ENCODE measurements at regions not wholly inside any gene's neighbourhood (a gene's known extent, or its start where the extent isn't known, plus 50 kb on each side); places are given as distances from the start of the nearest gene placed in this dataset.

DNA sequence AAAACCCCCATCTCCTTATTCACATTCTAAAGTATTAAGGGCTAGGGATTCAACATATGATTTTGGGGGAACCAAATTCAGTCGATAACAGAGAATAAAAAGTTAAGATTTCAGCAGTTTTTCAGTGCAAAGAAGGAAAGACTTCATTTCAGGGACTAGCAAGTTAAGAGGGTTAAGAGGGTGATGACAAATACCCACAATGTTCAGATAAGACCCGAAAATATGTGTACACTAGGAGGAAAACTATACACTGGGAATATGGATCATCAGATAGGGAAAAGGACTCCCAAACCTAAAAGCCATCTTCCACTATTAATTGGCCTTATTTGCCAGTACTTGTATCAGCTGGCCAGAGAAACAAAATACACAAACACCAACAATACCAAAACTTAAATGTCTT lies 824.2 kb downstream of the SLC16A7 start (continued):
- no peak for TF ChIP-seq CEBPB (IDR thresholded peaks at IDR 0.05; ENCODE audit: low read depth, low read length)
- TF ChIP-seq, protein P1, sequence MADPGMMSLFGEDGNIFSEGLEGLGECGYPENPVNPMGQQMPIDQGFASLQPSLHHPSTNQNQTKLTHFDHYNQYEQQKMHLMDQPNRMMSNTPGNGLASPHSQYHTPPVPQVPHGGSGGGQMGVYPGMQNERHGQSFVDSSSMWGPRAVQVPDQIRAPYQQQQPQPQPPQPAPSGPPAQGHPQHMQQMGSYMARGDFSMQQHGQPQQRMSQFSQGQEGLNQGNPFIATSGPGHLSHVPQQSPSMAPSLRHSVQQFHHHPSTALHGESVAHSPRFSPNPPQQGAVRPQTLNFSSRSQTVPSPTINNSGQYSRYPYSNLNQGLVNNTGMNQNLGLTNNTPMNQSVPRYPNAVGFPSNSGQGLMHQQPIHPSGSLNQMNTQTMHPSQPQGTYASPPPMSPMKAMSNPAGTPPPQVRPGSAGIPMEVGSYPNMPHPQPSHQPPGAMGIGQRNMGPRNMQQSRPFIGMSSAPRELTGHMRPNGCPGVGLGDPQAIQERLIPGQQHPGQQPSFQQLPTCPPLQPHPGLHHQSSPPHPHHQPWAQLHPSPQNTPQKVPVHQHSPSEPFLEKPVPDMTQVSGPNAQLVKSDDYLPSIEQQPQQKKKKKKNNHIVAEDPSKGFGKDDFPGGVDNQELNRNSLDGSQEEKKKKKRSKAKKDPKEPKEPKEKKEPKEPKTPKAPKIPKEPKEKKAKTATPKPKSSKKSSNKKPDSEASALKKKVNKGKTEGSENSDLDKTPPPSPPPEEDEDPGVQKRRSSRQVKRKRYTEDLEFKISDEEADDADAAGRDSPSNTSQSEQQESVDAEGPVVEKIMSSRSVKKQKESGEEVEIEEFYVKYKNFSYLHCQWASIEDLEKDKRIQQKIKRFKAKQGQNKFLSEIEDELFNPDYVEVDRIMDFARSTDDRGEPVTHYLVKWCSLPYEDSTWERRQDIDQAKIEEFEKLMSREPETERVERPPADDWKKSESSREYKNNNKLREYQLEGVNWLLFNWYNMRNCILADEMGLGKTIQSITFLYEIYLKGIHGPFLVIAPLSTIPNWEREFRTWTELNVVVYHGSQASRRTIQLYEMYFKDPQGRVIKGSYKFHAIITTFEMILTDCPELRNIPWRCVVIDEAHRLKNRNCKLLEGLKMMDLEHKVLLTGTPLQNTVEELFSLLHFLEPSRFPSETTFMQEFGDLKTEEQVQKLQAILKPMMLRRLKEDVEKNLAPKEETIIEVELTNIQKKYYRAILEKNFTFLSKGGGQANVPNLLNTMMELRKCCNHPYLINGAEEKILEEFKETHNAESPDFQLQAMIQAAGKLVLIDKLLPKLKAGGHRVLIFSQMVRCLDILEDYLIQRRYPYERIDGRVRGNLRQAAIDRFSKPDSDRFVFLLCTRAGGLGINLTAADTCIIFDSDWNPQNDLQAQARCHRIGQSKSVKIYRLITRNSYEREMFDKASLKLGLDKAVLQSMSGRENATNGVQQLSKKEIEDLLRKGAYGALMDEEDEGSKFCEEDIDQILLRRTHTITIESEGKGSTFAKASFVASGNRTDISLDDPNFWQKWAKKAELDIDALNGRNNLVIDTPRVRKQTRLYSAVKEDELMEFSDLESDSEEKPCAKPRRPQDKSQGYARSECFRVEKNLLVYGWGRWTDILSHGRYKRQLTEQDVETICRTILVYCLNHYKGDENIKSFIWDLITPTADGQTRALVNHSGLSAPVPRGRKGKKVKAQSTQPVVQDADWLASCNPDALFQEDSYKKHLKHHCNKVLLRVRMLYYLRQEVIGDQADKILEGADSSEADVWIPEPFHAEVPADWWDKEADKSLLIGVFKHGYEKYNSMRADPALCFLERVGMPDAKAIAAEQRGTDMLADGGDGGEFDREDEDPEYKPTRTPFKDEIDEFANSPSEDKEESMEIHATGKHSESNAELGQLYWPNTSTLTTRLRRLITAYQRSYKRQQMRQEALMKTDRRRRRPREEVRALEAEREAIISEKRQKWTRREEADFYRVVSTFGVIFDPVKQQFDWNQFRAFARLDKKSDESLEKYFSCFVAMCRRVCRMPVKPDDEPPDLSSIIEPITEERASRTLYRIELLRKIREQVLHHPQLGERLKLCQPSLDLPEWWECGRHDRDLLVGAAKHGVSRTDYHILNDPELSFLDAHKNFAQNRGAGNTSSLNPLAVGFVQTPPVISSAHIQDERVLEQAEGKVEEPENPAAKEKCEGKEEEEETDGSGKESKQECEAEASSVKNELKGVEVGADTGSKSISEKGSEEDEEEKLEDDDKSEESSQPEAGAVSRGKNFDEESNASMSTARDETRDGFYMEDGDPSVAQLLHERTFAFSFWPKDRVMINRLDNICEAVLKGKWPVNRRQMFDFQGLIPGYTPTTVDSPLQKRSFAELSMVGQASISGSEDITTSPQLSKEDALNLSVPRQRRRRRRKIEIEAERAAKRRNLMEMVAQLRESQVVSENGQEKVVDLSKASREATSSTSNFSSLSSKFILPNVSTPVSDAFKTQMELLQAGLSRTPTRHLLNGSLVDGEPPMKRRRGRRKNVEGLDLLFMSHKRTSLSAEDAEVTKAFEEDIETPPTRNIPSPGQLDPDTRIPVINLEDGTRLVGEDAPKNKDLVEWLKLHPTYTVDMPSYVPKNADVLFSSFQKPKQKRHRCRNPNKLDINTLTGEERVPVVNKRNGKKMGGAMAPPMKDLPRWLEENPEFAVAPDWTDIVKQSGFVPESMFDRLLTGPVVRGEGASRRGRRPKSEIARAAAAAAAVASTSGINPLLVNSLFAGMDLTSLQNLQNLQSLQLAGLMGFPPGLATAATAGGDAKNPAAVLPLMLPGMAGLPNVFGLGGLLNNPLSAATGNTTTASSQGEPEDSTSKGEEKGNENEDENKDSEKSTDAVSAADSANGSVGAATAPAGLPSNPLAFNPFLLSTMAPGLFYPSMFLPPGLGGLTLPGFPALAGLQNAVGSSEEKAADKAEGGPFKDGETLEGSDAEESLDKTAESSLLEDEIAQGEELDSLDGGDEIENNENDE (IDR thresholded peaks at IDR 0.05; ENCODE audit: insufficient replicate concordance, low read length), result no peak
